SK-N-MC (cell line): ENCODE measurements at regions not wholly inside any gene's neighbourhood (a gene's known extent, or its start where the extent isn't known, plus 50 kb on each side); places are given as distances from the start of the nearest gene placed in this dataset.

Experiments
- DNase-seq: peaks from one replicate; pipeline ENCODE4 v3.0.0-alpha.2; 2011; ENCODE audit warnings: low read depth, low spot score
- H3K27ac ChIP-seq: fragments of 200-600 bp; sonication (generic); 2 replicates; pipeline ENCODE4 v1.5.1; 2016; ENCODE audit warnings: mixed run types
- H3K36me3 ChIP-seq: fragments of 200-600 bp; sonication (generic); 2 replicates; pipeline ENCODE4 v1.6.1; 2017; ENCODE audit warnings: antibody characterized with exemption, low read length, mixed read lengths; ENCODE audit not compliant: insufficient read depth
- H3K4me3 ChIP-seq: fragments of 200-600 bp; sonication (generic); 2 replicates; pipeline ENCODE4 v1.5.1; 2016
- H3K9ac ChIP-seq: fragments of 200-600 bp; sonication (generic); 2 replicates; pipeline ENCODE4 v1.8.0; 2017; ENCODE audit warnings: mixed run types, mixed read lengths; ENCODE audit not compliant: insufficient read length
- H3K9me3 ChIP-seq: fragments of 200-600 bp; sonication (generic); 2 replicates; pipeline ENCODE4 v1.6.1; 2017; ENCODE audit warnings: low read depth, mild to moderate bottlenecking, antibody characterized with exemption, low read length, moderate library complexity, mixed read lengths
- EZH2 ChIP-seq: fragments of 200-600 bp; sonication (generic); IDR thresholded peaks from one replicate; pipeline ENCODE4 v1.6.1; 2017; ENCODE audit warnings: antibody characterized with exemption
- FOXP2 ChIP-seq: optimal IDR thresholded peaks from 2 replicates; pipeline ENCODE3; 2011; ENCODE audit warnings: mild to moderate bottlenecking, moderate library complexity; ENCODE audit not compliant: insufficient read depth; ENCODE audit errors: extremely low read length, control extremely low read depth
- POLR2AphosphoS5 ChIP-seq: IDR thresholded peaks from 2 replicates; pipeline ENCODE4 v1.6.1; 2012; ENCODE audit warnings: mild to moderate bottlenecking, low read depth, low read length, borderline replicate concordance

- no peak for TF ChIP-seq FOXP2
- TF ChIP-seq POLR2AphosphoS5: no peak
- TF ChIP-seq EZH2: no peak
- no peak overlapping the region for H3K4me3 ChIP-seq
- DNase-seq: no peak
- no peak overlapping the region for H3K27ac ChIP-seq
- H3K9ac ChIP-seq: no peak overlapping the region
- no peaks in the 10 kb centered on the region for H3K36me3 ChIP-seq
- no peaks in the 10 kb centered on the region for H3K9me3 ChIP-seq
Observed at GRCh38 chr13:58542530-58542929, 911.0 kb downstream of the PCDH17 start.

- H3K4me3 ChIP-seq: no peak overlapping the region
- H3K9ac ChIP-seq: no peak overlapping the region
- no peak overlapping the region for H3K27ac ChIP-seq
- H3K36me3 ChIP-seq: no peaks in the 10 kb centered on the region
- TF ChIP-seq FOXP2 (no peak), POLR2AphosphoS5 (no peak), EZH2 (no peak)
- H3K9me3 ChIP-seq: no peaks in the 10 kb centered on the region
- DNase-seq: no peak
Observed at GRCh38 chr13:58547419-58547818, 915.9 kb downstream of the PCDH17 start.

GRCh38 chr13:58566176-58566575 lies 934.6 kb downstream of the PCDH17 start:
- peak overlapping the region; percentile 66; the same call in 1 of the 2 replicates for H3K27ac ChIP-seq
- no peaks in the 10 kb centered on the region for H3K9me3 ChIP-seq
- no peak overlapping the region for H3K4me3 ChIP-seq
- H3K9ac ChIP-seq: no peak overlapping the region
- TF ChIP-seq EZH2 (no peak), POLR2AphosphoS5 (no peak), FOXP2 (no peak)
- peak; percentile 30 for DNase-seq
- no peaks in the 10 kb centered on the region for H3K36me3 ChIP-seq

GRCh38 chr13:58573743-58574142 lies 942.2 kb downstream of the PCDH17 start:
- H3K9ac ChIP-seq: no peak overlapping the region
- no peaks in the 10 kb centered on the region for H3K36me3 ChIP-seq
- no peak for TF ChIP-seq EZH2
- no peak for TF ChIP-seq POLR2AphosphoS5
- TF ChIP-seq FOXP2: no peak
- no peak for DNase-seq
- H3K27ac ChIP-seq: no peak overlapping the region
- H3K4me3 ChIP-seq: no peak overlapping the region
- no peaks in the 10 kb centered on the region for H3K9me3 ChIP-seq

- Histone ChIP-seq H3K9me3 (no peaks in the 10 kb centered on the region), H3K36me3 (no peaks in the 10 kb centered on the region), H3K9ac (no peak overlapping the region), H3K4me3 (no peak overlapping the region), H3K27ac (no peak overlapping the region)
- no peak for TF ChIP-seq FOXP2
- TF ChIP-seq POLR2AphosphoS5: no peak
- TF ChIP-seq EZH2: no peak
- DNase-seq: no peak
Observed at GRCh38 chr13:58574791-58575190, 943.2 kb downstream of the PCDH17 start.

- TF ChIP-seq FOXP2 (no peak), EZH2 (no peak), POLR2AphosphoS5 (no peak)
- no peak for DNase-seq
- Histone ChIP-seq H3K9me3 (no peaks in the 10 kb centered on the region), H3K9ac (no peak overlapping the region), H3K27ac (no peak overlapping the region), H3K4me3 (no peak overlapping the region), H3K36me3 (no peaks in the 10 kb centered on the region)
Observed at GRCh38 chr13:58579468-58579867, 947.9 kb downstream of the PCDH17 start.

- H3K36me3 ChIP-seq: no peaks in the 10 kb centered on the region
- no peak overlapping the region for H3K9ac ChIP-seq
- no peak overlapping the region for H3K4me3 ChIP-seq
- no peak overlapping the region for H3K27ac ChIP-seq
- no peaks in the 10 kb centered on the region for H3K9me3 ChIP-seq
- no peak for TF ChIP-seq EZH2
- no peak for TF ChIP-seq FOXP2
- no peak for DNase-seq
Observed at GRCh38 chr13:58583966-58584365, 952.4 kb downstream of the PCDH17 start.

GRCh38 chr13:58584610-58585009 lies 953.1 kb downstream of the PCDH17 start:
- Histone ChIP-seq H3K9me3 (no peaks in the 10 kb centered on the region), H3K27ac (no peak overlapping the region), H3K9ac (no peak overlapping the region), H3K4me3 (no peak overlapping the region), H3K36me3 (no peaks in the 10 kb centered on the region)
- TF ChIP-seq EZH2 (no peak), POLR2AphosphoS5 (no peak), FOXP2 (no peak)
- DNase-seq: no peak

GRCh38 chr13:58587183-58587582 lies 955.6 kb downstream of the PCDH17 start:
- no peaks in the 10 kb centered on the region for H3K9me3 ChIP-seq
- TF ChIP-seq EZH2: no peak
- TF ChIP-seq POLR2AphosphoS5: no peak
- TF ChIP-seq FOXP2: no peak

More at GRCh38 chr13:58587183-58587582, 955.6 kb downstream of the PCDH17 start:
- no peak for DNase-seq
- H3K27ac ChIP-seq: no peak overlapping the region
- no peak overlapping the region for H3K4me3 ChIP-seq
- no peaks in the 10 kb centered on the region for H3K36me3 ChIP-seq
- no peak overlapping the region for H3K9ac ChIP-seq
